DOHH2 (cell line): ENCODE measurements at regions not wholly inside any gene's neighbourhood (a gene's known extent, or its start where the extent isn't known, plus 50 kb on each side); places are given as distances from the start of the nearest gene placed in this dataset.

ENCODE experiments used
- CTCF ChIP-seq: fragments of 200-600 bp; sonication (generic); IDR thresholded peaks from one replicate; pipeline ENCODE4 v1.5.1; 2014; ENCODE audit warnings: antibody characterized with exemption, mild to moderate bottlenecking, low read depth, low read length; ENCODE audit not compliant: poor library complexity, severe bottlenecking
- EZH2phosphoT487 ChIP-seq: fragments of 200-600 bp; sonication (generic); IDR thresholded peaks from 2 replicates; pipeline ENCODE4 v1.6.1; 2017; ENCODE audit warnings: borderline replicate concordance, mild to moderate bottlenecking, antibody characterized with exemption, low read length, moderate library complexity, mixed read lengths

DNA sequence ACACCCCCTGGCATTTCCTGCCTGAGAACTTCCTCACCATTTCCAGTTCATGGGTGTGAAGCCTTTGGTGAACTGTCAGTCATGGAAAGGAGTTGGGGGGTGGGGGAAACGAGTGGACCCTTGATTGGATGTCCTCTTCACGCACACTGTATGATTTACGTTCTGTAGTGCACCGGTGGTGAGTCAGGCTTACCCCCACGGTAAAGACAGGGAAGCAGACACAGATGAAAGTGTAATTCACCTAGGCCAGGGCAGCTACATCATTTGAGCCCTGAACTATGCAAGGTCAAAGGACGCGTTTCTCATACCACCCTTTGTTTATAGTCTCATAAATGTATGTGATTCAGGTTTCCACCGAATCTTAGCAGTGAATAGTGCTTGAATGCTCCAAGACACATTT, 628.3 kb upstream of the PFKP start:
- TF ChIP-seq CTCF: no peak
- TF ChIP-seq EZH2phosphoT487: no peak
